ENCODE measurements at regions not wholly inside any gene's neighbourhood (a gene's known extent, or its start where the extent isn't known, plus 50 kb on each side); places are given as distances from the start of the nearest gene placed in this dataset.
"Not testable (repeated sequence)": the region's sequence is repeated elsewhere in the genome, so short reads cannot be mapped to it uniquely, and the experiment has no call there.

- DNase-seq = no peak
Measured at GRCh38 chr2:199556527-199557285, 99.0 kb upstream of the SATB2 start.

GRCh38 chr2:199554026-199554425, 96.3 kb upstream of the SATB2 start:
- DNase-seq = no peak

GRCh38 chr2:199552141-199552540, 94.4 kb upstream of the SATB2 start:
- no peak for DNase-seq

- no peak for DNase-seq
Measured at GRCh38 chr2:199543606-199544172, 86.0 kb upstream of the SATB2 start.

GRCh38 chr2:199535445-199536177, 77.9 kb upstream of the SATB2 start:
- no peak for DNase-seq

- DNase-seq = not testable (repeated sequence)
Measured at GRCh38 chr2:199533873-199534272, 76.1 kb upstream of the SATB2 start.

GRCh38 chr2:199527071-199527470, 69.3 kb upstream of the SATB2 start:
- no peak for DNase-seq

GRCh38 chr2:199524689-199525574, 67.2 kb upstream of the SATB2 start:
- DNase-seq = no peak

- no peak for DNase-seq
Measured at GRCh38 chr2:199509403-199509802, 51.7 kb upstream of the SATB2 start.

Data from NCI-H1048 (cell line).